GM12878 (cell line): ENCODE measurements at regions not wholly inside any gene's neighbourhood (a gene's known extent, or its start where the extent isn't known, plus 50 kb on each side); places are given as distances from the start of the nearest gene placed in this dataset.

Experiments
- ATAC-seq: fragments of 200-7000 bp; cut with Tn5 transposase; 3 replicates; pipeline ENCODE4 v1.9.1; 2020; ENCODE audit warnings: mild to moderate bottlenecking, moderate library complexity
- BruUV-seq: library from RNA; stranded (reverse); fragments of 400-500 nt; replicated peaks from 2 replicates; lab custom pipeline; 2021; lab: Mats Ljungman, UMichigan
- CTCF ChIA-PET: fragments of 300-600 bp; sonication (Branson Sonifier 250); formaldehyde crosslinking; extraction: SDS; loops from one replicate; lab custom pipeline; 2021; ENCODE audit warnings: inconsistent platforms; lab: Yijun Ruan, JAX
- POLR2A ChIA-PET: fragments of 350-600 bp; formaldehyde crosslinking; extraction: SDS; loops from one replicate; lab custom pipeline; 2021; ENCODE audit warnings: inconsistent platforms; lab: Charles Lee
- RAD21 ChIA-PET: fragments of 300-600 bp; sonication (Branson Sonifier 250); formaldehyde crosslinking; loops from one replicate; lab custom pipeline; 2023; ENCODE audit warnings: antibody characterized with exemption; ENCODE audit not compliant: unreplicated experiment; lab: Charles Lee
- SMC1A ChIA-PET: fragments of 300-600 bp; sonication (Branson Sonifier 250); formaldehyde crosslinking; loops from one replicate; lab custom pipeline; 2023; ENCODE audit not compliant: unreplicated experiment, uncharacterized antibody; lab: Charles Lee
- DNase-seq: peaks from one replicate; pipeline ENCODE4 v3.0.0-alpha.2; 2011; ENCODE audit warnings: low read depth, low spot score
- FAIRE-seq: peaks from 3 replicates; lab custom pipeline; 2011; peaks lifted over from hg19 to GRCh38; lab: Jason Lieb, UNC
- H2AFZ ChIP-seq: 2 replicates; pipeline ENCODE4 v1.6.0; 2011; ENCODE audit warnings: low read depth, low read length, control low read depth; ENCODE audit not compliant: control insufficient read depth
- H3K27ac ChIP-seq: 2 replicates; pipeline ENCODE4 v1.5.1; 2011; ENCODE audit warnings: control low read depth; ENCODE audit not compliant: control insufficient read depth, insufficient read depth
- H3K27me3 ChIP-seq, 2 experiments: replicated peaks in 1 of 2; 2 replicates each; pipeline versions ENCODE4 v1.6.0 to v1.6.1; 2011; ENCODE audit warnings: low read length in 1 of 2; ENCODE audit not compliant: control insufficient read depth in 2 of 2, insufficient read depth in 2 of 2
- H3K36me3 ChIP-seq, 2 experiments: 2 replicates each; pipeline ENCODE4 v1.5.1; 2011; ENCODE audit warnings: low read length in 1 of 2; ENCODE audit not compliant: control insufficient read depth in 2 of 2, insufficient read depth in 2 of 2
- H3K4me1 ChIP-seq: 2 replicates; pipeline ENCODE4 v1.6.1; 2011; ENCODE audit warnings: mild to moderate bottlenecking, low read length, moderate library complexity, mixed read lengths; ENCODE audit not compliant: control insufficient read depth, insufficient read depth
- H3K4me2 ChIP-seq: 2 replicates; pipeline ENCODE4 v1.6.0; 2011; ENCODE audit warnings: control low read depth; ENCODE audit not compliant: control insufficient read depth, insufficient read depth
- H3K4me3 ChIP-seq: fragments of 200-600 bp; sonication (generic); 2 replicates; pipeline ENCODE4 v1.5.1; 2016
- H3K79me2 ChIP-seq: 2 replicates; pipeline ENCODE4 v1.6.0; 2011; ENCODE audit warnings: low read length; ENCODE audit not compliant: control insufficient read depth, insufficient read depth
- H3K9ac ChIP-seq: 2 replicates; pipeline ENCODE4 v1.8.0; 2011; ENCODE audit warnings: low read length, control low read depth, mixed read lengths; ENCODE audit not compliant: control insufficient read depth, insufficient read depth
- H3K9me3 ChIP-seq: replicated peaks from 3 replicates; pipeline ENCODE4 v1.5.1; 2011; ENCODE audit warnings: mild to moderate bottlenecking, low read length; ENCODE audit not compliant: control insufficient read depth, insufficient read depth
- H4K20me1 ChIP-seq: 2 replicates; pipeline ENCODE4 v1.6.0; 2011; ENCODE audit not compliant: control insufficient read depth, insufficient read depth
- ASH2L ChIP-seq: fragments of 300-600, 200-600 bp; sonication (generic); IDR thresholded peaks from 2 replicates; pipeline ENCODE4 v1.6.1; 2017; ENCODE audit warnings: low read depth, mild to moderate bottlenecking, borderline replicate concordance
- BCL11A ChIP-seq: IDR thresholded peaks from 2 replicates; pipeline ENCODE4 v1.6.1; 2011; ENCODE audit warnings: low read depth, low read length
- EP300 ChIP-seq, 2 experiments: fragments of 150-350 bp in 1 of 2; IDR thresholded peaks; 2 replicates each; pipeline ENCODE4 v1.6.1; 2011 to 2012; ENCODE audit warnings: low read depth in 2 of 2, low read length in 2 of 2, borderline replicate concordance in 1 of 2, improper control_type of control experiment in 1 of 2, inconsistent platforms in 1 of 2; ENCODE audit not compliant: control insufficient read depth in 1 of 2
- ETV6 ChIP-seq, 2 experiments: fragments of 450-650 bp in 1 of 2; IDR thresholded peaks in 1 of 2; conservative IDR thresholded peaks in 1 of 2; 2 replicates each; pipeline ENCODE4 v1.6.1; 2014; ENCODE audit warnings: antibody characterized with exemption in 1 of 2, borderline replicate concordance in 1 of 2, low read depth in 1 of 2, mild to moderate bottlenecking in 1 of 2, moderate library complexity in 1 of 2
- GABPA ChIP-seq: IDR thresholded peaks from 2 replicates; pipeline ENCODE4 v1.6.1; 2014; ENCODE audit warnings: antibody characterized with exemption, low read depth, mild to moderate bottlenecking, inconsistent platforms
- IKZF1 ChIP-seq: fragments of 450-650 bp; conservative IDR thresholded peaks from 2 replicates; pipeline ENCODE4 v1.6.1; 2017; ENCODE audit warnings: antibody characterized with exemption, mild to moderate bottlenecking
- JUND ChIP-seq: IDR thresholded peaks from 2 replicates; pipeline ENCODE4 v1.6.1; 2012; ENCODE audit warnings: low read depth, mild to moderate bottlenecking, low read length, improper control_type of control experiment, moderate library complexity
- POLR2AphosphoS5 ChIP-seq: IDR thresholded peaks from 2 replicates; pipeline ENCODE4 v1.6.1; 2011; ENCODE audit warnings: mild to moderate bottlenecking, low read length, inconsistent platforms
- POU2F2 ChIP-seq: IDR thresholded peaks from 3 replicates; pipeline ENCODE4 v1.6.1; 2011; ENCODE audit warnings: low read depth, mild to moderate bottlenecking, low read length, borderline replicate concordance
- RFX5 ChIP-seq: IDR thresholded peaks from 2 replicates; pipeline ENCODE4 v1.6.1; 2011; ENCODE audit warnings: low read depth, low read length, improper control_type of control experiment
- SMC3 ChIP-seq: IDR thresholded peaks from 2 replicates; pipeline ENCODE4 v1.6.1; 2011; ENCODE audit warnings: low read length, improper control_type of control experiment, borderline replicate concordance
- SRF ChIP-seq, 2 experiments: IDR thresholded peaks; 2 replicates each; pipeline ENCODE4 v1.6.1; 2011; ENCODE audit warnings: low read depth in 2 of 2, low read length in 2 of 2, mild to moderate bottlenecking in 1 of 2, moderate library complexity in 1 of 2
- STAT3 ChIP-seq: IDR thresholded peaks from 2 replicates; pipeline ENCODE4 v1.6.1; 2011; ENCODE audit warnings: low read depth, low read length, improper control_type of control experiment
- TBL1XR1 ChIP-seq: IDR thresholded peaks from 2 replicates; pipeline ENCODE4 v1.6.1; 2012; ENCODE audit warnings: low read depth, low read length, improper control_type of control experiment
- TCF12 ChIP-seq: IDR thresholded peaks from 2 replicates; pipeline ENCODE4 v1.6.1; 2011; ENCODE audit warnings: low read depth, mild to moderate bottlenecking, low read length
- TCF3 ChIP-seq: IDR thresholded peaks from 2 replicates; pipeline ENCODE4 v1.6.1; 2012; ENCODE audit warnings: low read depth, mild to moderate bottlenecking, low read length, borderline replicate concordance; ENCODE audit not compliant: insufficient read depth
- ZNF592 ChIP-seq: fragments of 450-650 bp; IDR thresholded peaks from 2 replicates; pipeline ENCODE4 v1.6.1; 2017; ENCODE audit warnings: mild to moderate bottlenecking, moderate library complexity
- WGBS: methylation state at CpG from one replicate; pipeline ENCODE4 v1.1.6; 2016; ENCODE audit warnings: low lambda C conversion rate; ENCODE audit not compliant: insufficient replicate concordance, insufficient coverage; ENCODE audit errors: missing lambda C conversion rate; 5-methylcytosine and 5-hydroxymethylcytosine counted together
- in situ Hi-C: fragments of 300-500 bp; cut with MboI; formaldehyde crosslinking; loops from 9 replicates; pipeline ENCODE4 v1.14.3; 2018; ENCODE audit warnings: mixed read lengths
- intact Hi-C: fragments of 100-400 bp; cut with micrococcal nuclease; formaldehyde crosslinking; loops from one replicate; pipeline ENCODE4 v1.14.2; 2022; ENCODE audit not compliant: unreplicated experiment

- Histone ChIP-seq H3K4me3 (peak overlapping the region; percentile 71; the same call in 1 of the 2 replicates), H3K36me3 (no peaks in the 10 kb centered on the region), H3K9me3 (no peaks in the 10 kb centered on the region; the same call in 2 of the 3 replicates), H2AFZ (peak overlapping the region; percentile 83), H3K9ac (peak overlapping the region; percentile 2; the same call in 1 of the 2 replicates), H3K4me1 (peaks cover 13% of the 10 kb centered on the region; the same call in 1 of the 2 replicates), H3K27ac (peak overlapping the region; percentile 57), H3K79me2 (no peaks in the 10 kb centered on the region), H3K27me3 (no peaks in the 10 kb centered on the region), H4K20me1 (no peaks in the 10 kb centered on the region), H3K4me2 (peak overlapping the region; percentile 54)
- RAD21 ChIA-PET = interaction anchor here (0.6 to 1.6 kb wide), 5 partner anchors 10 to 49 kb away, joined by 3 to 6 read pairs (median 3); no protein-coding TSS in a partner anchor
- ATAC-seq (peak; percentile 66), DNase-seq (peak; percentile 90), FAIRE-seq (no peak)
- SMC1A ChIA-PET = interaction anchor here (0.6 to 2.5 kb wide), 5 partner anchors 12 to 75 kb away, joined by 3 to 14 read pairs (median 3); no protein-coding TSS in a partner anchor
- 8% methylated on average over 9 of the region's 9 CpGs for WGBS
- intact Hi-C loops = loop anchor here (1.0 kb wide), 1 partner anchor 48 kb away; no protein-coding TSS in a partner anchor
- BruUV-seq = no TSS peak
- CTCF ChIA-PET = interaction anchor here (0.6 to 3.2 kb wide), 6 partner anchors 10 to 903 kb away, joined by 3 to 21 read pairs (median 4); no protein-coding TSS in a partner anchor
- POLR2A ChIA-PET = no interaction called here
- in situ Hi-C loops = no loop called here
- TF ChIP-seq SMC3 (peak; percentile 49), ETV6 (conservative IDR thresholded peaks at IDR 0.05 in 1 of 2, IDR thresholded peaks at IDR 0.05 in 1 of 2; ENCODE audit: borderline replicate concordance in 1 of 2, low read depth in 1 of 2) (peak in 1 of 2 experiments; percentile 69; a peak in 1 of 4 replicates), POU2F2 (peak; percentile 63; the same call in 1 of the 3 replicates), POLR2AphosphoS5 (no peak), JUND (no peak), STAT3 (peak; percentile 94; the same call in 1 of the 2 replicates), ASH2L (no peak), TCF12 (0 out of 2 replicates have a peak, but pooled peaks have one; percentile 23), GABPA (peak; percentile 65; the same call in 1 of the 2 replicates), BCL11A (no peak), IKZF1 (peak; percentile 82), EP300 (IDR thresholded peaks at IDR 0.05; ENCODE audit: borderline replicate concordance in 1 of 2, control insufficient read depth in 1 of 2, low read depth in 2 of 2, low read length in 2 of 2) (peak; percentile 15 to 44; a peak in 1 of 4 replicates), ZNF592 (peak; percentile 92), TBL1XR1 (peak; percentile 95), TCF3 (no peak), RFX5 (0 out of 2 replicates have a peak, but pooled peaks have one; percentile 38), SRF (IDR thresholded peaks at IDR 0.05; ENCODE audit: low read depth in 2 of 2, low read length in 2 of 2) (no peak)
Measured at GRCh38 chrX:131816551-131817136, 206.5 kb upstream of the STK26 start.
